GM12892 (cell line): ENCODE measurements at regions not wholly inside any gene's neighbourhood (a gene's known extent, or its start where the extent isn't known, plus 50 kb on each side); places are given as distances from the start of the nearest gene placed in this dataset.

Experiments used
- DNase-seq: peaks from one replicate; pipeline ENCODE4 v3.0.0; 2011; ENCODE audit not compliant: insufficient read length
- FAIRE-seq: peaks from 2 replicates; lab custom pipeline; 2011; peaks lifted over from hg19 to GRCh38; lab: Jason Lieb, UNC
- POLR2A ChIP-seq: IDR thresholded peaks from 2 replicates; pipeline ENCODE4 v1.6.1; 2011; ENCODE audit warnings: low read depth, low read length, control low read depth
- POLR2AphosphoS5 ChIP-seq: IDR thresholded peaks from 2 replicates; pipeline ENCODE4 v1.6.1; 2011; ENCODE audit warnings: low read depth, low read length, control low read depth
- TAF1 ChIP-seq: IDR thresholded peaks from 2 replicates; pipeline ENCODE4 v1.6.1; 2011; ENCODE audit warnings: low read depth, mild to moderate bottlenecking, control low read depth, low read length, borderline replicate concordance

GRCh38 chr2:105584435-105585010, 160.2 kb upstream of the NCK2 start:
- FAIRE-seq (no peak), DNase-seq (no peak)
- TF ChIP-seq TAF1 = no peak
- TF ChIP-seq POLR2AphosphoS5 = no peak
- TF ChIP-seq POLR2A = no peak

DNA sequence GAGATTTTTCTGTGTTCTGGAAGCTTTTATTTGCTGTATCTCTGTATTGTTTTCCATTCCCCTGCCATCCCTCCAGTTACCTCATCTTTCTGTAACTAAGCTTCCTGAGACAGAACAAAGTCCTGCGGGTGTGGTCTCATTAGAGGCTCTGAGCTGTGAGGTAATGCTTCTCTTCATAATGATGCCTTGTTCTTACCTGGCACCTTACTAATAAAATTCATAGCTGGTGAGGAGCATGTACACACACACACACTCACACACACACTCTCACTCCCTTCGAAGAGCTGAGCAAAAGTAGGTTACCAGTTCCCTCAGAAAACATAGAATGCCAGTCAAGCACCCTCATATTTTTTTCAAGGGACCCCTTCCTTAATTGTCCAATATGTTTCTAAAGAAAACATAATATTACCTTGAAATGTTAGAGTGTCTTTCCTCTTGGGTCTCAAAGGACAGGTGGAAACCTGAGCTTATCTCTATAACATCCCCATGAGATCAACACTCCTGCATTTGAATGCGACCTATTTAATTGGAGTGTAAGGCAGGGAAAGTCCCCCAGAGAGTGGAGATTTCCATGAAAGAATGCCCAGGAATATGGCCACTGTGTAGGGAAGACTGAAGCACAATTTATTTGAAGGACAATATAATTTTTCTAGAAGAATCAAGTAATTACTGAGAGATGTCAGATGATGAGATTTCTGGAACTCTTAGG, 161.6 kb upstream of the NCK2 start:
- DNase-seq = no peak
- TF ChIP-seq TAF1 (no peak), POLR2A (no peak), POLR2AphosphoS5 (no peak)
- FAIRE-seq = no peak

DNA sequence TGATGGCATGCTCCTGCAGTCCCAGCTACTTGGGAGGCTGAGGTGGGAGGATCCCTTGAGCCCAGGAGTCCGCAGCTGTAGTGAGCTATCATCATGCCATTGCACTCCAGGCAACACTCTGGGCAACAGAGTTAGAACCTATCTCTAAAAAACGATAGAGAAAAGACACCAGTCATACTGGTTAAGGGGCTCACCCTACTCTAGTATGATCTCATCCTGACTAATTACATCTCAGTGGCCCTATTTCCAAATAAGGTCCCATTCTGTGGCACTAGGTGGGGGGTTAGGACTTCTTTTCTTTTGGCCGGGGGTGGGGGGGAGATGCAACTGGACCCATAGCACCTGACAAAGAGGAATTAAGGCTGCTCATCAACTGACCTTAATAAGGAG, 163.2 kb upstream of the NCK2 start:
- FAIRE-seq = no peak

GRCh38 chr2:105580870-105581554, 163.7 kb upstream of the NCK2 start:
- DNase-seq = no peak
- TF ChIP-seq POLR2A (no peak), POLR2AphosphoS5 (no peak), TAF1 (no peak)
- FAIRE-seq = no peak

More for the DNA sequence above, 163.2 kb upstream of the NCK2 start:
- no peak for TF ChIP-seq TAF1
- no peak for TF ChIP-seq POLR2AphosphoS5
- TF ChIP-seq POLR2A = no peak
- DNase-seq = no peak

GRCh38 chr2:105580216-105580615, 164.5 kb upstream of the NCK2 start:
- FAIRE-seq (no peak), DNase-seq (no peak)
- TF ChIP-seq POLR2A (no peak), TAF1 (no peak), POLR2AphosphoS5 (no peak)

- TF ChIP-seq POLR2A (no peak), TAF1 (no peak), POLR2AphosphoS5 (no peak)
- FAIRE-seq = no peak
- DNase-seq = no peak
Observed at GRCh38 chr2:105578166-105578565, 166.5 kb upstream of the NCK2 start.

DNA sequence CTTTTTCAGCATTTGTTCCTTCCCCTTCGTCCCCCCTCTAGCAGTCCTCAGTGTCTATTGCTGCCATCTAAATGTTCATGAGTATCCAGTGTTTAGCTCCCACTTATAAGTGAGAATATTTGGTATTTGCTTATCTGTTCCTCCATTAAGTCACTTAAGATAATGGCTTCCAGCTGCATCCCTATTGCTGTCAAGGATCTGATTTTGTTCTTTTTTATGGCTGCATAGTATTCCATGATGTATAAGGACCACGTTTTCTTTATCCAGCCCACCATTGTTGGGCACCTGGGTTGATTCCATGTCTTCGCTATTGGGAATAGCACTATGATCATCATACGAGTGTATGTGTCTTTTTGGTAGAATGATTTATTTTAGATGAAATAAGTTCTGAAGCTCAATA, 166.9 kb upstream of the NCK2 start:
- TF ChIP-seq POLR2A (no peak), TAF1 (no peak), POLR2AphosphoS5 (no peak)
- FAIRE-seq = no peak
- DNase-seq = no peak

DNA sequence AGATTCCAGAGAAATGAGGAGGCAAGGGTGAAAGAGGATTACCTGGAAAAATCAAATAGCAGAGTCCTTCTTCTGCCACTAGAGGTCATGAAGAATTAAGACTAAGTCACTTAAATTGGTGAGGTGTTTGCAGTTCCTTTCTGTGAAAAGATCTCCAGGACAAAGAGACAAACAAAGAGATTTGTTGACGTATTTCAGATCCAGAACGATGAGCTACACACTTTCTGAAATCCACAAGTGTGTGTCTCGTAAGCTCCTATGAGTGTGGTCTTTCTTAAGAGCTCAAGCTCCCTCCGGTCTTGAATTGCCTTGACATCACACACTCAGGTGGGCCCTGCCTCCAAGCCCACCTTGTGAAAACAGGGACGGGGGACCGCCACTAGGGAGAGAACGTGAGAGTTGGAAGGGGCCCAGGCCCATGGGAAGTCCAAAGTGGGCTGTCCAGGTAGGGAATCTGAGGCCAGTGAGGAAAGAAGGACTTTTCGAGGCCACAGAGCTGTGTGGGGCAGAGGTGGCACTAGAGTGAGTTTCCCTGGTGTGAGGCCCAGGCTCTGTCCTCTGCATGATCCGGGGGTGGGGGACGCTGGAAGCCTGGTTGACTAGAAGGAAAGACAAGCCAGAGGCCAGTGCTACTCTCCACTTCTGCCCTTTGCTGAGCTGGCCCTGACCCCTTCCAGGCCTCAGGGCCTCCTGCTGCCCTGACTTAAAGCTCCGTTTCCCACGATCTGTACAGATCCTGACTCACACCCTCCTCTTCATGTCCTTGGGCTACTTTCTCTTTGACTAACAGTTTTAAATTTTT, 168.1 kb upstream of the NCK2 start:
- TF ChIP-seq POLR2AphosphoS5 (no peak), POLR2A (no peak), TAF1 (no peak)
- DNase-seq = no peak
- peak; percentile 60 for FAIRE-seq

DNA sequence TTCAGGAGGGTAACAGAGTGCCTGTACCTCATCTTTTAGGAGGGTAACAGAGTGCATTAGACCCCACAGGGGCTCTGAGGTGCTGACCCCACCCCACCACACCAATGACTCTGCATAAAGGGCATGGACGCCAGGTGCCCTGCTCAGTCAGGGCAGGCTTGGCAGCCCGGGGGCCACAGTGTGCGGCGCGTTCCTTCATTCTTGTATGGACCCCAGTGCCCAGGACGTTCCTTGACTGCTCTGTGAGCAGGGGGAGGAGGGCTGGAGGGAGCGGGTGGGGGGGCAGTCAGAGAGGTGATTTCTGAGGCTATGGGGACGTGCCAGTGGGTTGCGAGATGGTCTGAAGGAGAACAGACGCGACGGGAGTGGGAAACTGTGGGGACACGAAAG, 168.7 kb upstream of the NCK2 start:
- DNase-seq (no peak), FAIRE-seq (no peak)
- TF ChIP-seq TAF1 = no peak
- no peak for TF ChIP-seq POLR2AphosphoS5
- TF ChIP-seq POLR2A = no peak

DNA sequence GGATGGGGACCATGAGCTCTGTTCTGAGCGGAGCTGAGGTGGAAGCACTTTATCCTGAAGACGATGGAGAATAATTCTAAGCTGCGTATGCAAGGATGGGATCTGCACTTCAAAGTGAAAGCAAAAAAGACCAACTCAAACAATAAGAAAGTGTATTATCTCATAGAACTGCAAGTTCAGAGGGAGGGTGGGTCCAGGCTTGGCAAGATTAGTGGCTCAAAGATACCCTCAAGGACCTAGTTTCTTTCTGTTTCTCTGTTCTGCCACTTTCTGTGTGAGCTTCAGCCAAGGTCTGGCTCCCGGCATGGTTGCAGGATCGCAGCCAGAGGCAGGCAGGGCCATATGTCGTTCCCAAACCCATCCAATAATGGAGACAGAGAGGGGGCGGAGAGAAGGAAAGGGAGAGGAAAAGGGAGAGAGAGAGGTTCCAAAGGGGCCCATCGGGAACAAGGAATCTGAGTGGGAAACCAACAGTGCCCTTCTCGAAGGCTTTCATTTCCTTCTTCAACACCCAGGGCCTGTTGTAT, 169.2 kb upstream of the NCK2 start:
- no peak for DNase-seq
- no peak for FAIRE-seq
- TF ChIP-seq POLR2A (no peak), TAF1 (no peak), POLR2AphosphoS5 (no peak)
